ENCODE measurements at regions not wholly inside any gene's neighbourhood (a gene's known extent, or its start where the extent isn't known, plus 50 kb on each side); places are given as distances from the start of the nearest gene placed in this dataset.

GRCh38 chr2:13260402-13260801, 543.7 kb downstream of the TRIB2 start:
- TF ChIP-seq CTCF (conservative IDR thresholded peaks at IDR 0.05 in 1 of 2, IDR thresholded peaks at IDR 0.05 in 1 of 2; ENCODE audit: low read depth in 1 of 2, low read length in 2 of 2), result no peak
- TF ChIP-seq EZH2 (IDR thresholded peaks at IDR 0.05; ENCODE audit: low read length, missing control alignments), result no peak
